EL (cell line): ENCODE measurements at regions not wholly inside any gene's neighbourhood (a gene's known extent, or its start where the extent isn't known, plus 50 kb on each side); places are given as distances from the start of the nearest gene placed in this dataset.

Experiments used
- DNase-seq: peaks from one replicate; pipeline ENCODE4 v3.0.0-alpha.2; 2016

DNA sequence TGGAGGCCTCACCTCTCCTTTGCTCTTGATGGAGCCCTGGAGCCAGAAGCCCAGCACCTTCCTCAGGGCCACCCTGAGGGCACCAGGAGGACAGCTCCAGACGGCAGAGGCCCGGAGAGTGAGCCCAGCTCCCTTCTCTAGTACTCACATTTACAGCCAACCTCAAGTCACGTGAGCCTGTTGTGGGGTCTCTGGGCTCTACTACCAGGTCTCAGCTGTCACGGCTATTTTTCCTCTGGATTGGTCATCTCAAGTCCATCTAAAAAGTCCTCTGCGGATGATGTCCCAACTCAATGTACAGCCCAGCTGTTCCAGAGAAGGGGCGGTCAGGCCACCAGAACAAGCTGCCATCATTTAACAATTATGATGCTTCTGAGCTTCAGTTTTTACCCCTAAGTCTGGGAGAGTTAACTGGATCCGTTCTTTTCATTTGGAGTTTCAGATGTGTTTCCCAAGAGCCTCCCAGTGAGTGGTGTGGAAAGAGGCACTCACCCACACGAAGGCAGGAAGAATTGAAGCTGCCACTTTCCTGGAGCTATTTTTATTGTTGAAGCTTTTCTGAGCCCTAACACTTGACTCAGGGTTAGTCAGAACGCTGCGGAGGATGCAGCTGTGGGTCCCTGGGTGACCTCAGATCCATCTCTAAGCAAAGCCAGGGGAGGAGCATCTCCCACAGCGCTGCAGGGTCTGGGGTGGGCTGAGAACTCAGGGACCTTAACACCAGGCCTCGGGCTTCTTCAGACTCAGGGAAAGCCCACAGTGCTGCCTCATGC, 143.5 kb upstream of the UBL3 start:
- peak; percentile 85 for DNase-seq

DNA sequence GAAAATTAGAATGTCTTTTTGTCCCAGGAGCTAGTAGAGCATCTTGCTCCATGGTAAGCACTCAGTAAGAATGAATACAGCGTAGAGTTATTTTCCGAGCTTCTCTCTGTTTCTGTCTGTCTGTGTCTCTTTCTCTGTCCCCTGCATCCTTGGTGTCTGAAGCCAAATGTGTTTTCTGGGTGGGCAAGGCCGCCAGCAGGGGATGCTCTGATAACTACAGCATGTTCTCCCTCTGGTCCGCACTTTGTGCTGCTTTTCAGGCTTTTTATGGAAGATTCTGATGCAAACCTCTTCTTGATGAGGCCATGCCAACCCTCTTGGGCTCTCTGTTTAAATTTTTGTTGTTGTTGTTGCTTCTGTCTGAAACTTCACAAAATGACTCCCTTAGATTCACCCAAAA, 142.8 kb upstream of the UBL3 start:
- DNase-seq: no peak

DNA sequence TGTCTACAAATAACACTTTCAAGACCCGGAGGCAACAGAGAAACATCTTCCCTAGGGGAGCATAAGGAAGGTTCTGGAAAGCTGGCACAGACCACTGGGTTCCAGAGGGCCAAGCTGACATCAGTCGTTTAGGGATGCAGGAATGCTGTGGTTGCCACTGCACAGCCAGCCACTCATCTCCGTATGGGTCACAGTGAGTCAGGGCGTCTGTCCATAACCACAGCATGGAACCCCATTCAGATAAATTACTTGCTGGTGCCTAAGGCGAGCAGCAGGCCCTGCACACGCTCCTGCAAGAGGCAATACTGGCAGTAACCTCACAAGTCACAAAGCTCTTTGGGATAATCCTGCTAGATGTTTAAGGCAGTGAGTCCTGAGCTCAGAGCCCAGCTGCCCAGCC, 140.9 kb upstream of the UBL3 start:
- DNase-seq: peak; percentile 97

DNA sequence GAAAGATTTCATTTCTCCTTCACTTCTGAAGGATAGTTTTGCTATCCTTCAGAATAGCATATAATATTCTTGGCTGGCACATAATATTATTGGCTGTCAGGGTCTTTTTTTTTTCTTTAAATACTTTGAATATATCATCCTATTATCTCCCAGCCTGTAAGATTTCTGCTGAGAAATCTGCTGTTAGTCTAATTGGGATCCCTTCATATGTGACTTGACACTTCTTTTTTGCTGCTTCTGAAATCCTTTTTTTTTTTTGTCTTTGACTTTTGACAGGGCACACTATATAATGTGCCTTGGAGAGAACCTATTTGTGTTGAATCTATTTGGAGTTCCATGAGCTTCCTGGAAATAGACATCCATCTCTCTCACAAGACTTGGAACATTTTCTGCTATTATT, 136.9 kb upstream of the UBL3 start:
- DNase-seq: no peak

DNA sequence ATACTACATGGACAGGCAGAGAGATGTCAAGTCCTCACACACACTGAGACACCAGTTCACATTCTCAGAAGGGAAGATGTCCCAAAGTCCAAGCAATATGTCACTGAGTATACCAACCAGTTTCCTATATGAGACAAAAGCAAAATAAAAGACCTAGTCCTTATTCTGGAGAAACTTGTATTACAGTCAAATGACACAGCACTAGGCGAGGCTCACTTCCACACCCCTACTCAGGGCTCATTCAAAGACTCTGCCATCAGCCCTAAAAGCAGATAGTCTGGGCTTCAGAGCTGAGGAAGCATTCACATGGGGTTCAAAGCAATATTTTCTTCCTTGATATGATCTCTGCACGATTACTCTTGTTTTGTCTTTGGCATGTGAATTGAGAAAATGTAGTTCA, 129.9 kb upstream of the UBL3 start:
- no peak for DNase-seq

DNA sequence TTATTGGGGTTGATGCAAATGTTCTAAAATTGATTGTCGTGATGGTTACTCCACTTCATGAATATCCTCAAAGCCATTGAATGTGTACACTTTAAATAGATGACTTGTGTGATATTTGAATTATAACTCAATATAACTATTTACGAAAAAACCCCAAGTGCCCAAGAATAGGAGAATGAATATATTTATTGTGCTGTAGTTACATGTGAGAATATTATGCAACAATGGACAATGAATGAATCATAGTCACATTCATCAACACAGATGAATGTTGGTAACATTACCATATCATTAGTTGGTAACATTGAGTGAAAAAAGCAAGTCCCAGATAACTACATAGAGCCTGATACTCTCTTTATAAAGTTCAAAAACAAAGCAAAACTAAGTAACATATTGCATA, 127.8 kb upstream of the UBL3 start:
- peak; percentile 10 for DNase-seq

DNA sequence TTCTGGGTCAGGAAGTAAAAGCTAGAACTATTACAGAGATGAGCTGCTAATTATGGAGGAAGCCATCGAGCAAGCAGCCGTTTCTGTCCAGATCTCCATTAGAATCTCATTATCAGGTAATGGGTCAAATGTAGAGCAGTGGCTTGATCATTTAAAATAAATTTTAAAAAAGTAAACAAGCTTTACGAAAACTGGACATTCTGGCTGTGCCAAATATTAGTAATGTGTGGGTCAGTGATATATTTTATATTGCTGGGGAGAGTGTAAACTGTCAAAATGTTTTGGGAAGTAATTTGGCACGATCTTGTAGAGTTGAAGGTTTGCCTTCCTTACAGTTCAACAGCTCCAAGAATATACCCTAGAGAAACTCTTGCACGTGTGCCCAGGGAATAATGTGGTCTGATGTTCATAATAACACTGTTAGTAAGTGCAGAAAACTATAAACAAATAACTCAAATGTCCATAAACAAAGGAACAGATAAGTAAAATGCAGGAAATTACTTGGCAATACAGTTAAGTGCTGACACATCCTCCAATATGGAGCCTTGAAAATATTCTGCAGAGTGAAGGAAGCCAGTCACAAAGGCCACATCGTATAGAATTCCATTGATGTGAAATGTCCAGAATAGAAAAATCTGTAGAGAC, 127.2 kb upstream of the UBL3 start:
- DNase-seq: no peak

DNA sequence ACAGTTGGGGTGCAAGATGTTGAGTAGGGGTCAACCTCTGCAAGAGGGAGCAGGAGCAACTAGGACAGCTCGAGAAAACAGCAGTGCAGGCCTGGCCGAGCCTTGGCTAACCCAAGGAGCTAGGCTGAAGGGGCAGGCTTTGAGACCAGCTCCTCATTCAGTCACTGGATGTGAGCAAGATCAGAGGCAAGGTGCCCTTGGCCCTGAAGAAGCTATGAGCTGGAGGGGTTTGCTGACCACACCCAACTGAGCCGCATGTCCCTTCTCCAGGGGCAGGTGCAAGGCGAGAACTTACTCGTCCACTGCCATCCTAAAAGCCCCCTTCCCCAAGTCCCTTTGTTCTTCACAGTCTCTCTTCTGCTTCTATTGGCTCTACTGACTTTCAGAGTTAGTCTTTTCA, 126.1 kb upstream of the UBL3 start:
- DNase-seq: no peak

DNA sequence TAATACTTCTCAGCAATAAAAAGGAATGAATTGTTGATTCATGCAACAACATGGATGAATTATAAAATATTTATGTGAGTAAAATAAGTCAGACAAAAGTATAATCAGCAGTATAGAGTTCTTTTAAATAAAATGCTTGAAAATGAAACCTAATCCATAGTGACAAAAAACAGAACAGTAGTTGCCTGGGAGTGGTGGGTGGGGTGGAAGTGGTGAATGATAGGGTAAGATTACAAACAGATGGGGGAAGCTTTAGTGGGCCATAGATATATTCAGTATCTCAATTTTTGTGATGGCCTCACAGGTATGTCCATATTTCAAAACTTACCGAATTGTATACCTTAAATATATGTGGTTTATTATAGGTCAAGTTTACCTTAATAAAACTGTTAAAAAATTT, 124.9 kb upstream of the UBL3 start:
- DNase-seq: no peak

DNA sequence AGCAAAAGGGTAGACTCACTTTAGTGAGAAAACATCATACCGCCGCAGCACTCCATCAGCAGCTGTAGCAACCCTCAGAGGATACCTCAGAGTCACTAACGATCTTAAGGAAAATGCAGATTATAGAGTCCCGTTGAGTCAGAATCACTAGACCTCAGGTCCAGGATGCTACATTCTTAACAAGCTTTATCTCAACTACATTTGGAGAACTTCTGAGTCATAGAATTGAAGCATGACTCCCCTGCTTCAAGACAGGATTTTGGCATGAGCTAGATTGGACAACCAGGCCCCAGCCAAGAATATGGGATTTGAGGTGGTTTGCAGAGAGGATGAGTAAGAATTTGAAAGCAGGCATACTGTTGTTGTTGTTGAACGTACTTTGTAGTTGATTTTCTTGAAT, 118.9 kb upstream of the UBL3 start:
- DNase-seq: peak; percentile 88

DNA sequence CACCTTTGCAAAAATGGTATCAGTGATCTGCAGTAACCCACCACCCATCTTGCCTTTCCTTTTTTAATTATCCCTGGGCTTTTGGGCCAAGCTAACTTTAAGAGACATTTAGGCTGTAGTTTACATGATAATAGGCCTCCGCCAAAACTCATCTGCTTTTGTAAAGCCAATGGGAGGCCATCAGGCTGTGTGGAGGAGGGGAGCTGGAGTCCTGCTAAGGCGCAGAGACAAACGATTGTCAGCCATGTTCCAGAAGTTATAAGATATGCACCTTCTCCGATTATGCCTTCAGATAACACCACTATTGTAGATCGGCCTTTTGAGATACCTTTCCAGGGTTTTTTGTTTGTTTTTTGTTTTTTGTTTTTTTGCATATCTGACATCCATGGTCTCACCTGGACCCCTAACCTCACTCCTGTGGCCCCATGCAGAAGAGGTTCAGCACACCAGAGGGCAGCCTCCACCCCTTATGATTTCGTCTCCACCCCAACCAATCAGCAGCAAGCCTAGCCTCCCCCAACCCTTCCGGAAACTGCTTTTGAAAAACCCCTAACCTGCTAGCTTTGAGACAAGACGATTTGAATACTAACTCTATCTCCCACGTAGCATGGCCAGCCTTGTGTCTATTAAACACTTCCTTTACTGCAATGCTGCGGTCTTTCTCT, 113.9 kb upstream of the UBL3 start:
- DNase-seq: no peak

DNA sequence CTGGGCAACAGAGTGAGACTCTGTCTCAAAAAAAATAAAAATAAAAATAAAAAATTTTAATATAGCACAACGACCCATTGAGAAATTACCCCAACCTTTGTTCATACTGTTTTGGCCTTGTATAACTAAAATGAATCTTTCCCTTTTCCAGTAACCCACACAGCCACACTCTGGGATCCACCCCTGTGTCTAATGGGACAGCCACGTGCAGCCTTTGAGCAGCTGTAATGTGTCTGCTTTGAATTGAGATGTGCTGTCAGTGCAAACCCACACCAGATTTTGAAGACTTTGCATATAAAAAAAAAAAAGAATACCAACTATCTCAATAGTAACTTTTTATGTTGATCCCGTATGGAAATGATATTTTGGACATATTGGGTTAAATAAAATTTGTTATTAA, 112.7 kb upstream of the UBL3 start:
- no peak for DNase-seq

DNA sequence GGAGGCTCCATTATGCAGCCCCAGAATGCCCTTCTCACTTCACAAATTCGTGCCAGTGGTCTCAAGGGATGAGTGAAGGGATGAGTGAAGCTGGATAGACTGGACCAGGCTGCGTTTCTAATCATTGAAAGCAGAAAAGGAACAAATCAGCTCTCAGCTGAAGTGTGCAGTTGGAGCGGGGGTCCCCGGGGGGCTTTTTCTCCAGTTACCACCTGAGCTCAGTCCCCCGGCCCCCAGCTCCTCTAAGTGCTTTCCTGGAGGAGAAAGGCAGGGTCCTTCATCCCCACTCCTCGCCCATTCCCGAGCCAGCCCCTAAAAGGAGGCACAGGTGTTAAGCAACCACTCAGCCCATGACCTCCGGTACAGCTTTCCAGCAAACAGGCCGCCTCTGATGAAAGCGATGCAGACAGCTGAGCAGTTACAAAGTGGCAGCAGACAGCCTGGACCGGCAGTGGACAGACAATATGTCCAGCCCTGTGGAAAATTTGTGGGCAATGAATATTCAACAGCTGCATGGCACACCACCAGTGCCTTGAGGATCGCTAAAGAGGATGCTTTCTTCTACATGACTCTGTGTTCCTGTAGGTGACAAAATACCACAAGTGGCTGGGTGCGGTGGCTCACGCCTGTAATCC, 110.7 kb upstream of the UBL3 start:
- no peak for DNase-seq

DNA sequence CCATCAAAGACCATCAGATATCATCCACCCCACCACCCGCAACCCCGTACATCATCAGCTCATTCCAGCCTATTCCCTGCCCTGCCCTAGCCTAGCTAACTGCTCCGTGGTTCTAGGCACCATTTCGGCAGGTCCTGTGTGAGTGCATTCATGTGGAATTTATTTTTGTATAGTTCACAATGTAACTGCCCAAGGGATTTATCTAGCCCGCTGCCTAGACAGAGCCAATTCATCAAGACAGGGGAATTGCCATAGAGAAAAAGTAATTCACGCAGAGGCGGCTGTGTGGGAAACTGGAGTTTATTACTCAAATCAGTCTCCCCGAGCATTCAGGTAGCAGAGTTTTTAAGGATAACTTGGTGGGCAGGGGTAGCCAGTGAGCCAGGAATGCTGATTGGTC, 109.2 kb upstream of the UBL3 start:
- DNase-seq: no peak

DNA sequence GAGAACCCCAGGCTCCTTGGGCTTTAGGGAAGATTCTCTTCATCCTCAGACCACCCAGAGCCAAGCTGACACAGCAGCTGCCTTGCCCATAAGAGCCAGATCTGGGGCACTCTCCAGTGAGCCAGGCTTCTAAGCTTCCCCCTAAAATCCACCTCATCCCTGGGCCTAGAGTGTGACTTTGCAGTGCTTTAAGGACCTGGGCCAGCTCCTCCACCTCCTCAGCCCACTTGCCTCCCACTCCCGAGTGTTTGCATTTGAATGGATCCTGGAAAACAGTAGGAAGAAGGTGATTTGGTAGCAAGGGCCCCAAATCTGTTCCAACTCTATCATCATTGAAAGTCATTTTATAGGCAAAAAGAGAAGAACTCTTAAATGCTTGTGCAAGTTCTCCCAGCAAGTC, 108.7 kb upstream of the UBL3 start:
- DNase-seq: no peak

DNA sequence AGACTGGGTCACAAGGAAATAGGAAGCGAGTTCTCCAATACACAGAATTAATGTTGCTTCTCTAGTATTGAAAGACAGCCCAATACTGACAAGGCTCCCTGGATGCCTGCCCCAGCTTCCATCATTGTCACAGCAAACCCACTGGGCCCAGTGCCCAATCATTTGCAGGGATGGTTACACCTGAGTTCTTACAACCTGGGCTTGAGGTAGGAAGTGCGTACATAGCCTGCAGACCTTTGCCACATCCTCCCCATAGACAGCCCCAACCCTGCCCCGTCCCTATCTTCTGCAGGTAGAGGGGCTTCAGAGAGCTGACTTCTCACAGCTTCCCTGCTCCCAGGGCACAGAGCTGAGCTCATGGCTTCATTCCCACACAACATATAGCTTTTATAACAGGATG, 108.1 kb upstream of the UBL3 start:
- DNase-seq: no peak

DNA sequence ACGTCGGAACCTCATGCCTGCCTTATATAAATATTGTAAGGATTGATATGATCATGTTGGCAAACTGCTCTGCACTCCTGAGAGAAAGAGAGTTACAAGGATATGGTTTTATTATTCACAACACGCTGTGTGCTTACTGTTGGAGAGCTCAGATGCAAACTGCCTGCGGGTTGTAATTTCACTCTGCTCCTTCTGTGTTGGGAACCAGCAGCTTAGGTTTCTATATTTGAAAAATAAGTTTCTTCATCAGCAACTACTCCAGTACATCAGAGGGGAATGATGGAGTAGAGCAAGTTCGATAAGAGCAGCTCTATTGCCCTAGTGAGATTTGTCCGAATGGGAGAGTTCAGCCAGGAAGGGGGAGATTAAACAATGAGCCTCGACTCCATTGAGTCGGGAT, 106.9 kb upstream of the UBL3 start:
- DNase-seq: no peak

DNA sequence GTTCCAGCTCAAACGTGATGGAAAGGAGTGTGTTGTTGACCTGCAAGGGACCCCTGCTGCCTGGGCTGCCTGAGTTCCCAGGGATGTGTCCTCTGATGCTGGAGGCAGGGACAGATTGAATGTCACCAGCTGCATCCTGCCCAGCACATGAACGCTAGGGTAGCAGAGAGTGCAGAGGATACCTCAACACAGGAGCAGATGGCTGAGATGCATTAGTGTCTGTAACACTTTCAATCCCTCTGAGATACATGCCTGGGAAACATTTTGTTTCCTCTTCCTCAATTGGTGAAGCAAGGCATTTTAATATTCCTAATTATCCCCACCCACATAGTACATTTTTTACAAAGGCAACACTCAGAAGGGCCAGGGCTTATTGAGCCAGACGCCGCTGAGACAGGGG, 106.4 kb upstream of the UBL3 start:
- DNase-seq: no peak

DNA sequence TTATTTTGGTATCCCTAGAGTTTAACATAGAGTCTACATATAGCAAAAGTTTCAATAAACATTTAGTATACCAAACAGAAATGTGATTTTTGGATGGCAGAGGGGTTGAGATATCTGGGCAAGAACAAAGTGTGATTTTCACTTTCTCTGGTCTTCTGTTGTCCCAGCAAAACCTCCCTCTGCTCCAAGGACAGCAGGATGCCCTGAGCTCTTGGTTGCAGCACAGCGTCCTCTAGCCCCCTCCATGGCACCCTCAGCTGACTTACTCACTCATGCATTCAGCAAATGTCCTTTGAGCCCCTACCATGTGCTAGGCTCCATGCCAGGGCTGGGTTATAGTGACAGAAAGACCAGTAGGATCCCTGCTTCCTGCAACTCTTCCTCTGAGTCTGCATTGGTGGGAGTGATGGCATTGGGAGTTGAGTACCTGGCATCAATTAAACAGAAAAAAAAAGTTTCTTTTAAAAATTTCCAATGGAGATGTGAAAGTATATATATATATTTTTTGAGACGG, 104.8 kb upstream of the UBL3 start:
- no peak for DNase-seq

DNA sequence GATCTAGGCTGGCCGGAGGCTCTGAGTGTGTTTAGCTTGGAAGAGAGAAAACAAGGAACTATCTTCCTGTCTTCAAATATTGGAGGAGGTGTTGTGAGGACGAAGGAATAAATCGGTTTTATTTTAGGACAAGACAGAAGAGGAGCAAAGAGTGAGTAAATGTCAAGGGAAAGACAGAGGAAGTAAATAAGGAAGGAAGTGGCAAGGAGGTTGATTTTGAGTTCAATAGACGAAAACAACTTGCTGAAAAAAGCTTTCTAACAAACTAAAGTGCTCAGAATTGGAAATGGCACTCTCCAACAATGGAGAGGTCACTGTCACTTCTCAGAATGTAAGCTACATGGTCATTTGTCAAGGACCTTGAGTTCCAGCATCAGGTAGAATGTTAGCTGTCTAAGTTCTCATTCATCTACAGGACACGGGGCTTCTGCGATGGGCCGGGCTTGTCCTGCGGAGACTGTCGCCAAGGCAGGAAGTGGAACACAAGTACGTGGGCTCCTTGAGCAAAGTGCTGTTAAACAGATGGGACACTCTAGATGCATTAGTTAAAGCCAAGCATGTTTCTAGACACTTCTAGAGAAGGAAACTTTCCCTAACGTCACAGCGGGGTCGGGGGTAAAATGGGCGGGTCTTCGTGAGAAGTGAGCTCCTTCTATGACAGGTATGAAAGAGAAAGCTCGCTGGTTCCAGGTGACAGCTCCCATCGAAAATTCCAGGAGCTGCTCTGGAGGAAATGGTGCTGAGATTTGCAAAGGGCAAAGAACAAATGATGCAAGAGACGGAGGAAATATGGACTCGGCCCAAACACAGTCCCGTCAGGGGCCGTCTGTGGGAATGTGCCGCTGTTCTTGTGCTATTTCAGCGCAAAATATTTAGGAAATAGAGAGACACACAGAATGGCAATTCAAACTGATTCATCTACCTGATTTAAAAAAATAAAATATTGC, 103.9 kb upstream of the UBL3 start:
- no peak for DNase-seq

DNA sequence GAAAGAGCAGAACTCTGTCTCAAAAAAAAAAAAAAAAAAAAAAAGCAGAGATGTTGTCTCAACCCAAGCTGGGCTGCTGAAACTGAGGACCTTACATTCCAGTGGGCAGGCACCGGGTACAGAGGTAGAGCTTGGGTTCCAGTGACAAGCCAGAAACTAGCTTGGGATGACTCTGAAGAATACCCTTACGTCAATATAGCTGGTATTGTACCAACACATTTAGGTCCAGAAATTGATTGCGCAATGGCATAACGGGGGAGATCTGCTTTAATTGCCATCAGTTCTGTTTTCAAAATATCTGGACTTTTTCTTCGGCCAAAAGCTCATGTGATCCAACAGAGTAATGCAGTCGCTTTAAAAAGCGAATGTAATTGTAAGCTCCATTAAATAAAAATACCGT, 103.1 kb upstream of the UBL3 start:
- DNase-seq: no peak

DNA sequence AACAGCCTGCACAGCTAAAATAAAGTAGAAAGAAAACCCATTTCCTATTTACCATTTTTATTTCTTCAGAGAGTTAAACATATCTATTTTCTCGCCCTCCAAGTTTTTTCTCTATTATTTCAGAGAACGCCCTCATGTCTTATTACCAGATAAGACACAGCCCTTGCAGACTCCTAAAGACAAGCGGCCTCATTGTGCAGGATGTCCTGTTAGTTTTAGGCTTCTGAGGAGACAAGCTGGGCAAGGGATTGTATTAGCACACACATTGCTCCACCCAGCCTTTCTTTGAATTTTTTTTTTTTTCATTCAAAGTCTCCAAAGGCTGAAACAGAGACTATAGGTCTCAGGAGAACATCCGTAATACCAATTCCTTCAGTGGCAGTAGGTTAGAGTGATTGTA, 101.8 kb upstream of the UBL3 start:
- DNase-seq: no peak

DNA sequence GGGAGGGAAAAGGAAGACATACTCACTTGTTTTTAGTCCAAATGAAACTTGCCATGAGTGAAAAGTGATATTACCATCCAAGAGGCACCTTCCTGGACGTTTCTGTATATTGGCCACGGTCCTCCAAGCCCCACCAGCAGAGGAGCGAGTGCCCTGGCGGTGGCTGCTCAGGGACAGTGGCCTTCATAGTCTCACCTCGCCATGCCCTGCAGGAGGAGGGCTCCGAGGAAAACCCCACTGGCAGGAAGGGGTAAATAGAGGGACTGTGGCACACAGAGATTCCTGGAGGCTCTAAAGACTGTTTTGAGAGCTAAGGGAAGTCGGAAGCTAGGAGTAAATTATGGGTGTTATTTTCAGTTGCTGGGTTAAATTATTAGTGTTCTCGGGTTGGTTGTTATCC, 98.4 kb upstream of the UBL3 start:
- DNase-seq: no peak
